IMR-90 (cell line): ENCODE measurements at regions not wholly inside any gene's neighbourhood (a gene's known extent, or its start where the extent isn't known, plus 50 kb on each side); places are given as distances from the start of the nearest gene placed in this dataset.

Experiments used
- CHD1 ChIP-seq: IDR thresholded peaks from 2 replicates; pipeline ENCODE4 v1.6.1; 2012; ENCODE audit warnings: low read depth, low read length, improper control_type of control experiment
- FOS ChIP-seq: fragments of 150-350 bp; IDR thresholded peaks from 2 replicates; pipeline ENCODE4 v1.6.1; 2016; ENCODE audit warnings: low read depth, low read length
- POLR2A ChIP-seq: IDR thresholded peaks from 2 replicates; pipeline ENCODE4 v1.6.1; 2012; ENCODE audit warnings: mild to moderate bottlenecking, low read depth, low read length
- TF ChIP-seq, protein P1 (sequence below): conservative IDR thresholded peaks from 2 replicates; pipeline ENCODE4 v1.5.1; 2012; ENCODE audit warnings: mild to moderate bottlenecking, low read depth, low read length, improper control_type of control experiment
- TF ChIP-seq, protein P2 (sequence below): fragments of 150-350 bp; IDR thresholded peaks from 2 replicates; pipeline ENCODE4 v1.6.1; 2016; ENCODE audit warnings: low read depth, mild to moderate bottlenecking, low read length, moderate library complexity, borderline replicate concordance
- TF ChIP-seq, protein P3 (sequence below): fragments of 150-350 bp; IDR thresholded peaks from 2 replicates; pipeline ENCODE4 v1.6.1; 2017; ENCODE audit warnings: mild to moderate bottlenecking, antibody characterized with exemption, low read length, low read depth

DNA sequence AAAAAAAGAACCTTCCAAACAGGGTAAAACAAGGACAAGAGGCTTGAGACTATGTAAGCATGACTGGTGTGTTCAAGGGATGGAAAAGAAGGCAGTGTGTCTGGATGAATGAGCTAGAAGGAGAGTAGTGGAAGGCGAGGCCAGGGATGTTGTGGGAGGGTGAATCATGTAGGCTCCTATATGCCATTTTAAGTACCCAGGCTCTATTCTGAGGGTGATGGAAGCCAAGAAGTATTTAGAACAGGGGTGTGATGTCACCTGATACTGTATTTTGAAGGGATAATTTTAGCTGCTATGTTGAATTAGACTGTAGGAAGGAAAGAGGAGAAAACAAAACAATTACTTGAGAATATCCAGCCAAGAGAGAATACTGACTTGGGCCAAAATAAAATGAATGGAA, 524.7 kb upstream of the CRIM1 start:
- TF ChIP-seq, protein P1, sequence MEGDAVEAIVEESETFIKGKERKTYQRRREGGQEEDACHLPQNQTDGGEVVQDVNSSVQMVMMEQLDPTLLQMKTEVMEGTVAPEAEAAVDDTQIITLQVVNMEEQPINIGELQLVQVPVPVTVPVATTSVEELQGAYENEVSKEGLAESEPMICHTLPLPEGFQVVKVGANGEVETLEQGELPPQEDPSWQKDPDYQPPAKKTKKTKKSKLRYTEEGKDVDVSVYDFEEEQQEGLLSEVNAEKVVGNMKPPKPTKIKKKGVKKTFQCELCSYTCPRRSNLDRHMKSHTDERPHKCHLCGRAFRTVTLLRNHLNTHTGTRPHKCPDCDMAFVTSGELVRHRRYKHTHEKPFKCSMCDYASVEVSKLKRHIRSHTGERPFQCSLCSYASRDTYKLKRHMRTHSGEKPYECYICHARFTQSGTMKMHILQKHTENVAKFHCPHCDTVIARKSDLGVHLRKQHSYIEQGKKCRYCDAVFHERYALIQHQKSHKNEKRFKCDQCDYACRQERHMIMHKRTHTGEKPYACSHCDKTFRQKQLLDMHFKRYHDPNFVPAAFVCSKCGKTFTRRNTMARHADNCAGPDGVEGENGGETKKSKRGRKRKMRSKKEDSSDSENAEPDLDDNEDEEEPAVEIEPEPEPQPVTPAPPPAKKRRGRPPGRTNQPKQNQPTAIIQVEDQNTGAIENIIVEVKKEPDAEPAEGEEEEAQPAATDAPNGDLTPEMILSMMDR: no peak
- TF ChIP-seq, protein P2, sequence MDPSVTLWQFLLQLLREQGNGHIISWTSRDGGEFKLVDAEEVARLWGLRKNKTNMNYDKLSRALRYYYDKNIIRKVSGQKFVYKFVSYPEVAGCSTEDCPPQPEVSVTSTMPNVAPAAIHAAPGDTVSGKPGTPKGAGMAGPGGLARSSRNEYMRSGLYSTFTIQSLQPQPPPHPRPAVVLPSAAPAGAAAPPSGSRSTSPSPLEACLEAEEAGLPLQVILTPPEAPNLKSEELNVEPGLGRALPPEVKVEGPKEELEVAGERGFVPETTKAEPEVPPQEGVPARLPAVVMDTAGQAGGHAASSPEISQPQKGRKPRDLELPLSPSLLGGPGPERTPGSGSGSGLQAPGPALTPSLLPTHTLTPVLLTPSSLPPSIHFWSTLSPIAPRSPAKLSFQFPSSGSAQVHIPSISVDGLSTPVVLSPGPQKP: no peak
- TF ChIP-seq FOS (no peak), CHD1 (no peak), POLR2A (no peak)
- TF ChIP-seq, protein P3, sequence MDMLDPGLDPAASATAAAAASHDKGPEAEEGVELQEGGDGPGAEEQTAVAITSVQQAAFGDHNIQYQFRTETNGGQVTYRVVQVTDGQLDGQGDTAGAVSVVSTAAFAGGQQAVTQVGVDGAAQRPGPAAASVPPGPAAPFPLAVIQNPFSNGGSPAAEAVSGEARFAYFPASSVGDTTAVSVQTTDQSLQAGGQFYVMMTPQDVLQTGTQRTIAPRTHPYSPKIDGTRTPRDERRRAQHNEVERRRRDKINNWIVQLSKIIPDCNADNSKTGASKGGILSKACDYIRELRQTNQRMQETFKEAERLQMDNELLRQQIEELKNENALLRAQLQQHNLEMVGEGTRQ: no peak
